HTR-8/SVneo (cell line): ENCODE measurements at regions not wholly inside any gene's neighbourhood (a gene's known extent, or its start where the extent isn't known, plus 50 kb on each side); places are given as distances from the start of the nearest gene placed in this dataset.

Experiments used
- DNase-seq: peaks from one replicate; pipeline ENCODE4 v3.0.0; 2011; ENCODE audit warnings: low spot score, mixed read lengths; ENCODE audit not compliant: insufficient read length
- FAIRE-seq: peaks from 2 replicates; lab custom pipeline; 2011; peaks lifted over from hg19 to GRCh38; lab: Jason Lieb, UNC

DNA sequence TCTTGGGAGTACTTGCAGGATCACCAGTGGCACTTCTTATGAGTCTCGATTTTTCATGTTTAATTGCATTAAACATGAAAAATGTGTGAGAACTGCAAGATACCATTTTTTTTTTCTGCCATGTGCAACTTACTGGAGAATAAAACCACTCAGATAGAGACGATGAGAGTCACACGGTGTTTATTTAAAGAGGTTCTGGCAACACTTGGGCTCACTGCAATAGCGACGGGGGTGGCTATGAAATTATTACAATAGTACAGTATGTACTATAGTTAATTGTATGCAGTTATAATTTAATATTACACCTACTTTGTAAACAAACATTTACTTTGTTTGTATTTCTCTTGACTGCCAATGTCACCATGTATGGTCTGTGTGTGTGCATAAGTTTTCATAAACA lies 479.8 kb downstream of the NUP35 start:
- FAIRE-seq: no peak
- no peak for DNase-seq

DNA sequence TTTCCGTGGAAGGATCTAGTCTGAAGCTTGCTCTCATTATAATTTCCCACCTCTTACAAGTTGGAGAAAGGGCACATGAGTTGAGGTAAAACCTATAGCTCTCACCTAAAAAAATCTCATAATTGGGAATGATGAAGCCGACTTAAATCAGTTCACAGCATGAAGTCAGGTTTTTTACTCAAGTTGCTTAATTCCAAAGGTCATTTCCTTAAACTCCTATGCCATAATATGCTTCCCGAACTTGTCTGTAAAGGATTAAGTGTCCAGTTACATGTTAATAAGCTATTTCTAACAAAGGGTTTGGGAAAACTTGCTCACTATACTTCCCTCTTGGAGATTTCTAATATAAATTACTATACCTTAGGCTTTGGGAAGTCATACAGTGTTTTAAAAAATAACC lies 481.2 kb downstream of the NUP35 start:
- DNase-seq: no peak
- no peak for FAIRE-seq

DNA sequence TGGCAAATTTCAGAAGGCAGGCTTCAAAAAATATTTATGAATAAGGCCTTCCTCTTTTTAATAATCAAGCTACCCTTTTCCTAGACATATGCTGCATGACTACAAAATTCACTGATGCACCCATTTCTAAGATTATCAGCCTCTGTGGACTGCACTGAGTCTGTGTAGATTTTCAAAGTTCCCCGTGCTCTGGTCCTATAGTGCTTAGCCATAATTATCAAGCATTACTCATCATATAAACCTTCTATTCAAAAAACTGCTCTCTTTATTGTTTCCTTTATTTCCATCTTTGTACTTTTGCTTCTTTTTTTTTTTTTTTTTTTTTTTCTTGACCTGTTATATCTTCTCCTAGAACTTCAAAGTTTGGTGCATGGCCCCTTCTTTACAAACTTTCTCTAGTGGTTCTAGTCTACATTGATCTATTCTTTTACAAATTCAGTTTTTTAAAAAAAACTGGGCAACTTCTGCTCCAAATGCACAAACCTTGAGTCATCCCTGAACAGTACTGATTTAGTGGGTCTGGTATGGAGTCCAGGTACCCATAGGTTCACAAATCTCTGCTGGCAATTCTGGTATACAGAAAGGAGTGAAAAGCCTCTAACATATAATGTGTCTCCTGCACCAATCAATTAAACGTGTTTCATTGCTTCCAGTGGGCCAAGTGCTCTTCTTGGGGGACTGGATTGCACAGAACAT lies 481.9 kb downstream of the NUP35 start:
- no peak for FAIRE-seq
- no peak for DNase-seq

DNA sequence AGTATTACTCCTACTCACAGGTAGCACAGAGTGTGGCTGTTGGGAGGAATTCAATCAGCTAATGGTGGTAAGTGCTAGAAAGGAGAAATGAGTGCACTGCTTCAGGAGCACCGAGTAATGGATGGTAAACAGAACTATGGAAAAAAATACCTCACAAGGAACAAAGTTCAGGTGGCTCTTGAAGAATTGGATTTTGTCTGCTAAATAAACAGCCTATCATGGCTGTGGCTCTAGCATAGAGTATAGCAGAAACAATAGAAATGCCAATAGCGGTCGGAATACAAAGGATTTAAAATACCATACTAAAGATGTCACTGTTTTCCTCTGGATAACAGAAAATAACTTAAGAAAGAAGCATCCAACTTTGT lies 482.5 kb downstream of the NUP35 start:
- DNase-seq (no peak), FAIRE-seq (no peak)

DNA sequence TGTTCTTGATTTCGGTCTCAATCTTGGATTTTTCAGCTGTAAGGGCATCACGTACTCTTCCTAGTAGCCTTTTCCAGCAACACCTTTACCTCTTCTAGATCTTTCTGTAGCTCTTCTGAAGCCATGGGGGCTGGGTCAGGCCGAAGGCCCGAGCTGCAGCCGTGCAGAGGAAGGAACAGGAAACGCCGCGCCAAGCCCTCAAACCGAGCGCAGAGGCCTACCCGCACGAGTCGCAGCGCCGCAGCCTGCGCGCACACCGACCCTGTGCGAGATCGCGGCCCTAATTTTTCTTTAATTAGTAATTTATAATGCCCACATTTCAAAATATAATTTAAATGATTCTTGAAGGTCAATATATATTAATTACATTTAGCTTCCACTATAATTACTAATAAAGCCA lies 483.8 kb downstream of the NUP35 start:
- FAIRE-seq: no peak
- DNase-seq: no peak

GRCh38 chr2:183608747-183609146 lies 484.5 kb downstream of the NUP35 start:
- no peak for DNase-seq
- no peak for FAIRE-seq

GRCh38 chr2:183610724-183611123 lies 486.5 kb downstream of the NUP35 start:
- FAIRE-seq (no peak), DNase-seq (no peak)

- no peak for FAIRE-seq
- DNase-seq: no peak
Measured at GRCh38 chr2:183614799-183615435, 490.7 kb downstream of the NUP35 start.

DNA sequence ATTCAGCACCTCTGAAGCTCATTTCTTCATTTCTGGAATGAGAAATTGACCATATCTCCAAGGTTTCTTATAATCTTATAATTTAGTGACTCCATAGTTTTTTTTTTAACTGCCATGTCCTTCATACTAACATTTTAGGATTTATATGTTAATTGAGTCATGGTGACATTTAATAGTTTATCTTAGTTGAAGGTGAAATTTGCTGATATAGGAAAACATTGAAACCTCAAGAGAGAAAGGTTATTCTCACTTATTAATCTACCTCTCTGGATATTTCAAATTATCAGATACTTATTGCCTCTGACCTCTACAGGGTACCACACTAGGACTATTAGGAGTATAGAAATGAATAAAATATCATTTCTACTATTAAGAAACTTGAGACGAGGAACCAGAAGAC lies 499.0 kb downstream of the NUP35 start:
- FAIRE-seq: no peak
- DNase-seq: no peak

DNA sequence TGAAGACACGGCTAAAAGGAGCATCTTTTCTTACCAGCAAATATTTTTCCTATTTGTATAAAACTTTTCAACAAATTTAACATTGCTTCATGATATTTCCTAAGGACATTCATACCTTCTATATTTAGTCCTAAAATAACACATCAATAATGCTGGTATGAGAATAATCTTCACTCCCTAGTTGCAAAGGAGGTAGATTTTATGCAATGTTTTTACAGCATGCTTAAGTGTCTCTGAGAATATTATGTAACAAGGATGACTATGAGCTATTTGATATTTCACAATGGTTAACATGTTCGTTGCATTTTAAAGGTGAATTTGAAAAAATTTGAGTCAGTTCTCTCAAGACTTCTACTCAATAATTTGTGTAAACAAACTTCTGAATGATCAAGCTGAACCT lies 506.7 kb downstream of the NUP35 start:
- FAIRE-seq (no peak), DNase-seq (no peak)

- no peak for FAIRE-seq
- no peak for DNase-seq
Measured at GRCh38 chr2:183656121-183656520, 531.9 kb downstream of the NUP35 start.

DNA sequence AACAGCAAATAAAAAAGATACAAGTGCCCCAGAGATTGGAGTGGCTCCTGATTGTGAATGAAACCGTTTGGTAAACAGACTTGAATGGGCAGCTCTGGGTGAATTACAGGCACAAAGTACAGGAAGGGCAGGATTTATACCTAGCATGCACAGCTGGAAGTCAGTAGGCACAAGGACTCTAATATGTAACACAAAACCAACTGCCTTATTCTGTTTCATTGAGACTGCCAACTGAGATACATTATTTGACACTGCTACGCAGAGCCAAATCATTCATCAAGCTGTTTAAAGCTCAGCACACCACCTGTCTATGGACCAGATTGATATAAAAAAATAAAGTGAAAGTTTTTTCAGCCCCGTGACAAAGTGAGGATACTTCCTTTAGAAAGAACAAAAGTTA lies 541.2 kb downstream of the NUP35 start:
- FAIRE-seq (no peak), DNase-seq (no peak)

DNA sequence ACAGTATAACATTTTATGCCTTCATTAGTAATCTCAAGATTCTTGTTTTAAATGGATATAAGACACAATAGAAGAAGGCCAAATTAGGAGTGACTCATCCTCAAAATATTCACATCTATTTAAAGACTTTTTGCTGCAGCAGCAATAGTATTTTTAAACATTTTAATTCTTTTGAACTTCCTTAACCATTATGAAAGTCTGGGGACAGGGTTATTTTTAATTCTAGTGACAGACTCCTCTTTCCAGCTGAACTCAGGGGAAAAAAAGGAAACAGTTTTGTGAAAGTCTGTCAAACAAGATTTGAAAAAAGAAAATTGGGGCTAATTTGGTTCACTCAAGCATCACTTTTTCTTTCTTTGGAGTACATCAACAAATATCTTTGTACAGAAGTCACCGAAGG lies 541.8 kb downstream of the NUP35 start:
- DNase-seq (no peak), FAIRE-seq (no peak)

DNA sequence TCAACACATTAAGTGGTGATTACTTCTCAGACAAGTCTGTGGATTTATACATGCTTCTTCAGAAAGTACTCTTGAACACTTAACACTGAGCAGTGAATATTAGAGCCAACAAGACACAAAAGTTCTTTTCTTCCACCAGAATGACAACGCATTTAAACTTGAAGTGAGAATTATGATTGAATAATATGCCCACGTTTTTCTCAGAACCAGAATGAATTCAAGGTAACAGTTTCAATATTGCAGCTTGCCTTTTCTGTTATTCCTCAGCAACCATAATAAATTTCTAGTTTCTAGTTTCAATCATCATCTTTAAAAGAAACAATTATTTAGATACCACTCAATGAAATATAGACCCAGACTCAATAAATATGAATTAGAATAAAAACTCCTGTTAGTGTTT lies 547.0 kb downstream of the NUP35 start:
- no peak for FAIRE-seq
- no peak for DNase-seq

- DNase-seq (no peak), FAIRE-seq (no peak)
Measured at GRCh38 chr2:183678908-183679307, 554.7 kb downstream of the NUP35 start.

GRCh38 chr2:183680573-183680972 lies 556.3 kb downstream of the NUP35 start:
- FAIRE-seq (no peak), DNase-seq (no peak)

DNA sequence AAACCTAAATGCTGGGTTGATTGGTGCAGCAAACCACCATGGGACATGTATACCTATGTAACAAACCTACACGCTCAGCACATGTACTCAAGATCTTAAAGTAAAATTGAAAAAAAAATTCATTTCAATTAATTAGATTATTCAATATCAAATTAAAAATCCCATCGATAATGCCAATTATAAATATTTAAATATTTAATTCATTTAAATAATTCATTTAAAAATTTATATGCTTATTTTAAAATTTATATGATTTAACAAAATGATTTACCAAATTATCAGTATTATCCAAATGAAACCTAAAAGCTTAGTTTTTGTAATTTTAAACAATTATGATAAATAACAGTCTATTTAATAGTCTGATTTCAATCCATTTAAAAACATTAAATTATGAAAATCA lies 560.4 kb downstream of the NUP35 start:
- no peak for DNase-seq
- FAIRE-seq: no peak

- DNase-seq: no peak
- FAIRE-seq: no peak
Measured at GRCh38 chr2:183696028-183696427, 571.8 kb downstream of the NUP35 start.

GRCh38 chr2:183709829-183710228 lies 585.6 kb downstream of the NUP35 start:
- DNase-seq (no peak), FAIRE-seq (no peak)

DNA sequence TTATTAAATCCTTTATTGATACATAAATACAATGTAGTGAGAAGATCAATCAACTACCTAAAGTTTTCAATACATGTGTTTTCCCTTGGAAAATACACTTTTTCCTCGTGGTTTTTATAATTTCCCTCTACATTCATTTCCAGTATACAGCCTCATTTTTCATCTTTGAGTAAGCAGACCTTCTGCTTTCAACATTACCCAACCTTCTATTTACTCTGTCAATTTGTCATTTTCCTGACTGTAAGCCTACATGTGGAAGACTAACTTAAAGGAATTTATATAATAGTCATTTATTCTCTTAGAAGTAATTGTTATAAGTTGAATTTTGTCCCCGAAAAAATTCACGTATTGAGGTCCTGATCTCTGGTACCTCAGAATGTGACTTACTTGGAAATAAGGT lies 594.0 kb downstream of the NUP35 start:
- DNase-seq (no peak), FAIRE-seq (no peak)

DNA sequence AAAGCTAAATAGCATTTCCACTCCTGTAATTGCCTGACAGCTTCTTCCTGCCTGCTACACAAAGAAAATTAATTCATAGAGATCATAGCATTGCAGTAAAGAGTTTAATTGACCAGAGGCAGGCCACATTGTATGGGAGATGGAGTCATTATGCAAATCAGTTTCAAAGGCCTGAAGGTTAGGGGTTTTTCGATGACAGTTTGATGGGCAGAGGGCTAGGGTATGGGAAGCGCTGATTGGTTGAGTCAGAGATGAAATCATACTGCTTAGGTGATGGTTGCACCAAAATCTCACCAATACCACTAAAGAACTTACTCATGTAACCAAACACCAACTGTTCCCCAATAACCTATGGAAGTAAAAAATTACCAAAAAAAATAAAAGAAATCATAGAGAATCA lies 599.0 kb downstream of the NUP35 start:
- no peak for DNase-seq
- no peak for FAIRE-seq

DNA sequence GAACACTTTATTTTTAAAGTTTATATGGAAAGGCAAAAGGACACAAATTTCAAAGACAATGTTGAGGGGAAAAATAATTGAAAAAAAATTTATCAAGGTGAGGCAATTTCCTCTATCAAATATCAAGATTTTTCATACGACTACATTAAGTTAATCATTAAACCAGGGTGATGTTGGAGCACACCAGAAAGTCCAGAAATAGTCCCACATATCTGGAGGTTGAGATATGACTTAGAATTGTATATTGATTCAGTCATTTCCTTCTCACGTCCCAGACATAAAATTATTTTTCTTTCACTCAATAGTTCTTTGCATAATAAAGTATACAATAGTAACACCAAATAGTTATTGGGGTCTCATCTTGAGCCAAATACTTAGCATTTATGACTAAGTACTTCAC lies 605.1 kb downstream of the NUP35 start:
- no peak for FAIRE-seq
- DNase-seq: no peak
